Head of caudate nucleus (tissue), 42 donors: ENCODE measurements at regions not wholly inside any gene's neighbourhood (a gene's known extent, or its start where the extent isn't known, plus 50 kb on each side); places are given as distances from the start of the nearest gene placed in this dataset.
A peak's percentile ranks its signal among the peaks of the same experiment; 100 is the strongest.
"Not testable (repeated sequence)": the region's sequence is repeated elsewhere in the genome, so short reads cannot be mapped to it uniquely, and the experiment has no call there.

Experiments used
- DNase-seq, 42 donors: peaks; one replicate each; pipeline versions ENCODE4 v3.0.0 to v3.0.0-alpha.2; 2020 to 2021; ENCODE audit warnings: mixed read lengths in 7 of 42
- intact Hi-C: fragments of 100-400 bp; cut with DNase I; formaldehyde crosslinking; loops from one replicate; pipeline ENCODE4 v1.15.0; 2022

DNA sequence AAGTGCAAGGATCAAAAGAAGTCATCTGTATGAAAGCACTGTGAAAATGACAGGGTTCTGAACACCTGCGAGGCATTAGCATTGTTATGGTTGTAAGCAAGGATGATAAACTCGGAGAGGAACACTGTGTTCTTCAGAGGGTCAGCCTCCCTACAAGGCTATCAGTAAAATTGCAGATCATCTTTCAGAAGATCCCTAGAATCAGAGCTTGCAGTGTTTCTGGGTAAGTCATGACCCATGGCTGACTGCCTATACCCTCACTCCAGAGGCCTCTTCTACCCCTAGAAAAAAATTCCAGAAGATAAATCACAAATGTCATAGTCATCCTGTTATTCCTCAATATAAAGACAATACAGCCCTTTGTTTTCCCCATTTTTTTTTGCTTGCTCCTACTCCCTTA lies 292.6 kb downstream of the DMAC1 start:
- no peak for DNase-seq
- intact Hi-C loops, result no loop called here

DNA sequence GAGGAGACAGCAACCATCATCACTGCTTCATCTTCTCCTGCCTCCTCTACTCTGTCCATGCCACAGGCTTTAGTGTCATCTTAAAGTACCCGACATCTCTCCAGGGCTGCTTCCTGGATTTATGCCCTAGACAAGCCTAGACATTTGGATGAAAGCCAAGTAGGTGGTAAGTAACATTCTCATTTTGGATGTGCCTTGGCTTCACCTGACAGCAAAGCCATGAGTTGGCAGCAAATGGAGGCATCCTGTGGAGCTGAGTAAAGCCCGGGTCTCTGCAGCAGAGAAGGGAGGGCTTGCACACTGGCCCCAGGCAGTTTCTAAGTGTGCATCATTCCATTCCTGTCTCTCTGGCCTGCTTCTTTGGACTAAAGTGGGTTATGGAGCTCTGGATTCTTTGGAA lies 299.1 kb downstream of the DMAC1 start:
- intact Hi-C loops, result no loop called here
- DNase-seq, result no peak

DNA sequence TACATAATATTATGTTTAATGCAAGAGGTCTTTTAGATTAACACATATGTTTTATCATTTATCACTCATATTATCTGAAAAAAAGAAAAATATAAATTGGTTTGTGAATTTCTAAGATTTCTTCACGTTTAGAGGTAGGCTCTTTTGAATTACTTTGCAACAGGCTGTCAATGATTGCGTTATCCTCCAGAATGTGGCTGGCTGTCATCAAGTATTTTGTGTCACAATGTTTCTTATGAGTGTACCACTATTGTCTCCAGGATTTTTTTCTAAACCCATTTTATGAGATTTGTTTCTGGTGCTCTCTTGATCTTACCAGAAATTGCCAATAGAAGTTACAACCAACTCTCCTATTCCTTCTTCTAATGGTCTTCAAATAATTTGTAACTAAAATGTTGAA lies 307.9 kb downstream of the DMAC1 start:
- intact Hi-C loops, result no loop called here
- no peak for DNase-seq

DNA sequence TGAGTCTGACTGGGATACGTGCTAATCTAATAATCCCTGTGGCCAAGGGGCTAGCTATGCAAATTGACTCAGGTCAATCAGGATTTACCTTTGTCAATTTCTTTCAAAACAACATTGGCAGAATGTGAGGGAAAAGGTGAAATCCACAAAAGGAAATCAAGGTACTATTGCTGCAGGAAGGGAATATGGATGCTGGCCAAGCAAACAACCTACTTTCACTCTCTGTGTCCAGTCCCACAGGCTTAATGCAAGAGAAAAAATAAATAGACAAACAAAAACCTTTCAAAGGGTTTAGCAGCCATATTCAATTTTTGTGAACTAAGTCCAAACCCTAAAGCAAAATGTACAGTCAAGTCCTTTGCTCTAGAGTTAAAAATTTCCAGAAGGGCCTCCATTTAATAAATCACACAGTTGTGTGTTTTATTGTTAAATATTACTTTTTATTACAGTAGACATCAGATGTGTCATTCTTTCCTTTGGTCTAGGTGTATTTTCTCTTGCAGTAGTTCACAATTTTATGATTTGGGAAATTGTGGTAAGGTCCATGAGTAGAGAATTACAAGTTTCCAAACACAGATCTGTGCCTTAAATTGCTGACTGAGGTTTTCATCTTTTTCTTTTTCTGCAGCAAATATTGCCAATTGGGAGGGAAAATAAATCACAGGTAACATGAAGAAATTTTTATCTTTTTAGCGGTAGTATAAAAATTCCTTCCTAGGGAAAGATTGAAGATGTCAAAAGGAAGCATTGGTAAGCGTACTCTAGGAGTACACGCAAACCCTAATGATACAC lies 309.1 kb downstream of the DMAC1 start:
- intact Hi-C loops, result no loop called here
- DNase-seq, result no peak

DNA sequence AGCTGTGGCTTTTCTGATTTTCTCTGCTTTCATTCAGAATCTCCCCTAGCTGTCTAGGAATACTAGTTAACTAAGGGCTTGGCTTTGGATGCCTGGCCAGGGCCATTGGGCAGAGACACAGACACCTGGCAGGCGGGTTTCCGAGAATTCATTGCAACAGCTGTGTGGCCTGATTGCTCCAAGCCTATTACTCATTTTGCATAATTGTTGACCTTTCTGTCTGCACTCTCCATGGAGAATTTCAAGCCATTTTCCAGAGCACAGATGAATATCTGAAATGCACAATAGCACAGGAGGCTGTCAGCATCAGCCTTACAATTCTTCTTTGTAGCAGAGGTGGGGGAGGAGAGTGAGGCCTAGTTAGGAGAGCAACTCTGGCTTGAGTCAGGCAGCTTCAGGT lies 310.5 kb downstream of the DMAC1 start:
- intact Hi-C loops, result no loop called here
- DNase-seq, result peak in 3 of 42 donors; percentile 5 to 41 (median 12)

DNA sequence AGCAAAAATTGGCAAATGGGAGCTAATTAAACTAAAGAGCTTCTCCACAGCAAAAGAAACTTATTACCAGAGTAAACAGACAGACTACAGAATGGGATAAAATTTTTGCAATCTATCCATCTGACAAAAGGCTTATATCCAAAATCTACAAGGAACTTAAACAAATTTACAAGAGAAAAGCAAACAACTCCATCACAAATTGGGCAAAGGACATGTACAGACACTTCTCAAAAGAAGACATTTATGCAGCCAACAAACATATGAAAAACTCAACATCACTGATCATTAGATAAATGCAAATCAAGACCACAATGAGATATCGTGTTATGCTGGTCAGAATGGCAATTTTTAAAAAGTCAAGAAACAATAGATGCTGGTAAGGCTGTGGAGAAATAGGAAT lies 315.6 kb downstream of the DMAC1 start:
- intact Hi-C loops, DNase-seq: not testable (repeated sequence)

DNA sequence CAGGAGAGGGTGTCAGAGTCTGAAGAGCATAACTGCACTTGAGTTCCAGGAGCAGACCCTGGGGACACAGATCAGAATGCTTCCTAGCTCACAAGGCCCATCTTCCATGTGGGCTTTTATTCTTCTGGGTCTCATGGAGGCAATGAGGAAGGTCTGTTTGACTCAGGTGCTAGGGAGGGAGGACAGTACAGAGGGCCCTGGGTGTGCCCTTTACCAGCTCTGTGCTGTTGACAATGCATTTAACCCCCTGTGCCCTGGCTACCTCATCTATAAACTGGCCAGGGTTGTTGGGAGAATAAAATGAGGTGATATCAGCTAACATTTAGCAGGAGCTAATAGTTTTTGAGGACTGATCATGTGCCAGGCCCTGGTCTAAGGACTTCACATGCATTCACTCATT lies 318.0 kb downstream of the DMAC1 start:
- no peak for DNase-seq
- intact Hi-C loops, result no loop called here

DNA sequence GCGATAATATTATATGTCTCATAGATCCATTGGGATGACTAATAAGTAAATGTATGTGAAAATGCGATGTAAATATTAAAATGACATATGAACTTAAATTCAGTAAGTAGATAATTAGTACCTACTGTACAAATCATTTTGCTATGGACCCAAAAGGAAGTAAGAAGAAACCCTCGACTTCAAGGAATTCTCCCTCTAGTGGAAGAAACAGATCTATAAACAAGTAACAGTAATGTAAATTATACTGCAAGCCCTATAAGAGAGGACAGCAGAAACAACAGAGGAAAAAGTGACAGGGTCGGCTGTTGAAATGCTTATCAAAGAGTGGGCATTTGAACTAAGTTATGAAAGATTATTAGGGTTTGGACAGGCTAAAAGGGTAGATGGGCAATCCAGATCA lies 320.3 kb downstream of the DMAC1 start:
- intact Hi-C loops, result no loop called here
- no peak for DNase-seq

DNA sequence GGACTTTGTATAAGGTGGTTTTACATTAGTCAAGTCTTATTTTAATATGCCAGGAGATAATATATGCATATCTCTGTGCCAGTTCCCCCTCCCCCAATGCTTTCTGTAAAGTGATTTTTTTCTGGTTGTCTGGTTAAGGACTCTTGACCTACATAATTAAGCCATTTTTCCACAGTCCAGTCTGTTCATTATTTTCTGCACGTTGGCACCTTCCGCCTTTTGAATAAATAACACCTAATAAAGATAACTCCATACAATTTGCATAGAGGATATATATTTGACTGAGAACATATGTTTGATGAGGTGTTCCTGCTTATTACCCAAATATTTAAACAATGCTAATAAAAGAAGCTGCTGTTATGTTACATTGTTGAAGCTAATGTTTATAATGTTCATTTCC lies 320.9 kb downstream of the DMAC1 start:
- intact Hi-C loops, result no loop called here
- DNase-seq, result no peak

DNA sequence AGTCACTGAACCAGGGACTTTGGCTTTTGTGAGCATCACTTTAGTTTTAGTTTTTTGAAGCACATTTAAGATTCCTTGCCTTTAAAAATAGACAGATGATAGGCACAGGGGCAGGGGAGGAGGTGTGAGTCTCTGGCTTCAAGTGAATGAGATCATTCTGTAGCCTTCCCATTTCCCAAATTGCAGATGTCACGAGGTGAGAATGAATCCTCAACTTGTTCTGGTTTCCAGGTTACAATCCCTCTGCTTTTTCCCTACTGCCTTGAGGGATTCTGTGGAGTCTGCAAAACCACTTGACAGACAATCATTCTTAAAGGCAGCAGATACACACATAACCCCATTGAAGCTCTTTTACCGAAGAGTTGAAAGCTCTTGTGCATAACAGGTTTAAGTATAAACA lies 332.4 kb downstream of the DMAC1 start:
- intact Hi-C loops, result no loop called here

DNA sequence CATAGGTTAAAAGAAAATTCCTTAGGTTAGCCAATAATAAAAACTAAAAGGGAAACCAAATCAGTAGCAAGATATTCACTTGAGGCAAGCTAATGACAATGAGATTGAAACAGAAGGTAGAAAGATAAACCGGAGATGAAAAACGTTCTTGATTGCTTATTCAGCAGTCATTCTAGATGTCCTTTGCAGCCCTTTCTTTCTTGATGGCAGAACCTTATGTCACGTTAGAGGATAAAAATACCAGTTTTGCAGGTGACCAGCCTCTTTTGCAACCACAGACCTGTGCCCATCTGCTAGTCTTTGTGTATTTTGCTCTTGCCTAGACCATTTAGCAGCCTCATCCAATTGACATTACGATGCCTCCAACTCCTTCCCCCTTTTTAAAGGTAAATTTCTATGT lies 337.8 kb downstream of the DMAC1 start:
- DNase-seq, result no peak
- intact Hi-C loops, result no loop called here

More for the DNA sequence above, 332.4 kb downstream of the DMAC1 start:
- peak in 23 of 42 donors; percentile 5 to 69 (median 25) for DNase-seq

DNA sequence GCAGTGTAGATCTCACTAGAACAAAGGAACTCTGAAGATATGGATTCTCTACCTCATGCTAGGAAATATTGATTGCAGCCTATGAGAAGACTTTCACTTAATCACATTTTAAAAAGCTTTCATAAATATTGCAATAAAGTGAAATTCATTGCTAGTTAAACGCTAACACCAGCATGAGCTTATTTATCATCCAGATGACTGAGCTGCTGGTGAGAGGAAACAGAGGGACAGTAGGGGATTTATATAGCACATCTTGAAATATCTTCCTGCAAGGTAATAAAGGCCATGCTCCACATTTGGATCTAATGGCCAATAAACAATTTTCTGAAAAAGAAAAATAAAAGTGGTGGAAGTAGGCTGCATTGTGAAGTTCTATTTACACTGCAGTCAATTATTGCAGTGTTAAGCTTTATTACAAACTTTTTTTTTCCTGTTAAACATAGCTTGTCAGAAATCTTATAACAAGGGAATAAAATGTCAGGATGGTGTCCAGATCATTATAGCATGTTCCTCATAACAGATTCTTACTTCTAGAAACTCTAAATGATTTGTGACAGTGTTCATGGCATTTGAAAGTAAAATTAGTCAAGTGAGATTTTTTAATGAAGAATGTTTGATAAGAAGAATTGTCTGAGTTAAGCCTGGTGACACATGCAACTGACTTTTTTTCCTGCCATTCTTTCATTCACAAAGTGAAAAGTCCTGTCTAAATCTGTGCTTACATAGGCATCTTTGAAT lies 342.6 kb downstream of the DMAC1 start:
- no peak for DNase-seq
- intact Hi-C loops, result no loop called here

DNA sequence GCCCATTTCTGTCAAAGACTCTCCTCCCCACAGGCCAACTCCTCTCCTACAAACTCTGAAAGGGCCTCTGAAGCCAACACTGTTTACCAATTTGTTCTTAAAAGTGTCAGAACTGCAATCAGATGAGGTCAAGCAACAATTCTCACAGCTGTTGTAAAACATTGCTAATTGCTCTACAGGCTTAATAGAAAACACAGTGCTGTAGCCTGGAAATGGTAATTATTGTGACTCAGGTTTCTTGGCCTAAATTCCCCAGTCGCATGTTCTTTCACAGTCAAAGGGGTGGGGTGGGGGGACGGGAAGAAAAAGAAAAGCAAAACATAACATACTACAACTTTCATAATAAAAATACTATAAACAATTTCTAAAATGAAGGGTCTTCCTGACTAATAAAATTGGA lies 343.2 kb downstream of the DMAC1 start:
- DNase-seq, result no peak
- intact Hi-C loops, result no loop called here

DNA sequence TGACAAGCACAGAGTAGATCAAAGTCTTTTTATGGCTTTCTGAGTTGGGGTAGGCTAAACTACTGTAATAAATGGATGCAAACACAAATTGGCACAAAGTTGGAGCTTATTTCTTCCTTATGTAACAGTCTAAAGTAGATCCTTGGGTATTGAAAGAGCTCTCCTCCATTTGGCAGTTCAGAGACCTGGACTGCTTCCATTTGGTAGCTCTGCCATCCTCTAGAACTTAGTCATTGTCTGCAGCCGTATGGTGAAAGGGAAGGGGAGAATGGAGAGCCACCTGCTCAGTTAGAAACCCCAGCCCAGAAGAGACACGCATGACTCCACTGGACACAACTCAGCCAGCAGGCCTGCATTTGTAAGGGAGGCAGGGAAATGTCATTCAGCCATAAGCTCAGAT lies 345.0 kb downstream of the DMAC1 start:
- no peak for DNase-seq
- intact Hi-C loops, result no loop called here

DNA sequence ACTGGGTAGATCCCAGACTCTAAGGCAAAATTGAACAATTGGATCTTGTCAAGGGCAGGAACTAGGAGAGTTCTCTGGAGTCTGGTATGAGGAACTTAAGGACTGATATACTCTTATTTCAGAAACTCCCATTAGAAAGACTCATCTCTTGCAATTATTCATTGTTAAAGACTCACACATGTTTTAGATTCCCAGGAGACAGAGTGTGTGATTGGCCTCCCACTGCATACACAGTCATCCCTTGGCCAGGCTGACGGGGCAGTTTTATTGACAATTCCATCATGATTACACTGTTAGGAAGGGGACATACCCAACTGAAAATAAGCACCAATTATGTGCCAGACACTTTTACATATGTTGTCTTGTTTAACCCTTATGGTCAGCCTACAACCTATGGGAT lies 347.2 kb downstream of the DMAC1 start:
- intact Hi-C loops, result no loop called here
- DNase-seq, result no peak

DNA sequence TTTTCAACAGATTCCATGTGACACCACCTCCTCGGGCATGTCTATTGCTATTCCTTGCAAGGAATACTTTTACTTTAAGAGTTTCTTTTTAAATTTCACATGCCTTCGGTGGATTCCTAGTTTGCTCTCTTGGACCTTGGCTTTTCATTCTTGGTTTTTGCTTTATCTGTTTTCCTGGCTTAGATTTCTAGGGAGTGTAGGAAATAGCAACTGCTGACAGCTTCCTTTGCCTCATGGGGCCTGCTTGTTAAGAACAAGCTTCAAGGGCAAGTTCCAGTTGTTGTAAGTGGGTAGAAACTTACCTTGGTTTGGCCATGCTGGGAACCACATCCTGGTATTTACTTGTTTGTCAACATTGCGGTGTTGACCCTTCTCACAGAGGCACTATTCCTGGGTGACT lies 348.5 kb downstream of the DMAC1 start:
- intact Hi-C loops, result no loop called here
- no peak for DNase-seq

DNA sequence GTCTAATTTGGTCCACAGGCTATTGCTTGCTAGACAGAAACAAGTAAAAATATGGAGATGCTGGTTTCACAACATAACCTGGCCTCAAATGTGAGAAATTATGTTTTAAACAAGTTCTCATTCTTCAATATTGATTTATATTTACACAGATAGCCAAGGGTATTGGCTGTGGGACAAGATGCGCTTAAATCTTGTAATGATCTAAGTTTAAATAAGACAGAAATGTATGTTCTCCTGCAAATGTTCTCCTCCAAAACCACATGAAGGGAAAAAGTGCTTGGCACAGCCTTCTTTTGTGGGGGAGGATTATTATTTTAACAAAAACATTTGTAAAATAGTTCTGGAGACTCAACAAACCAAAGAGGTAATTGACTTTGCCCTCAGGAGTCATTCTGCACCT lies 356.0 kb downstream of the DMAC1 start:
- intact Hi-C loops, result no loop called here
- no peak for DNase-seq

DNA sequence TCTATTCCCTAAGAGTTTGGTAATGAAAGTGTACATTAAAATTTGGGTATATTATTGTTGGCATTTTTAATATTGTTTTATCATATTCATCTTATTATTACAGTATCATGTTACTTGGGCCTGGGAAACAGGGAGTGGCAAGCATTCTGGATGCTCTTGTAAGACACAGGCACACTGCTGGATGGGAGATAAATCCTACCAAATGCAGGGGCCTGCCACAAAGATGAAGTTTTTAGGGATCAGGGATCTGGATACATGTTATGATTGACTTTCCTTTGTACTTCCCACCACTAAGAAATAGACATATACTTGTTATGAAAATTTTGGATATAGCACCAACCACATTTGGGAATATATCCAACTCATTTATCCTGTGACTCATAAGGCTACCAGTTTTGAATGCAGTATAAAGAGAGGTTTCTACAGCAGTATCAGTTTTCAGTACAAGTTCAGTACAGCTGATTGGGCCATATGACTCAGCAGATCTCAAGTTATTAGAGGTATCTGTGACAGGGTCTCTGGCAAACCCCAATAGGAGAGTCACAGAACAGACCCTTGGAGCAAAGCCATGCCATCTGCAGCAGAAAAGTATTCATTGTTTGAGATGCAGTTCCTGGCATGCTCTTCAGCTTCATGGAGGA lies 360.1 kb downstream of the DMAC1 start:
- peak in 6 of 42 donors; percentile 2 to 29 (median 12) for DNase-seq
- intact Hi-C loops, result no loop called here

DNA sequence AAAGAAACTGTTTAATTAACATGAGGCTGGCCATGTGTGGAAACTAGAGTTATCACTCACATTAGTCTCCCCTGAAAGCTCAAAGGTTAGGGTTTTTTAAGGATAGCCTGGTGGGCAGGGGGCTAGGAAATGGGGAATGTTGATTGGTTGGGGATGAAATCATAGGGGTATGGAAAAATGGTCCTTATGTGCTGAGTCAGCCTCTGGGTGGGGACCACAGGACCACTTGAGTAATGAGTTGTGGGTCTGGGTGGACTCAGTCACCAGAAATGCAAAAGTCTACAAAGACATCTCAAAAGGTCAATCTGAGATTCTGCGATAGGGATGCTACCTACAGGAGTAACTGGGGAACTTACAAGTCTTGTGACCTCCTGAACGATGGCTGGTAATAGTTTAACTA lies 362.8 kb downstream of the DMAC1 start:
- DNase-seq, result no peak
- intact Hi-C loops, result no loop called here

DNA sequence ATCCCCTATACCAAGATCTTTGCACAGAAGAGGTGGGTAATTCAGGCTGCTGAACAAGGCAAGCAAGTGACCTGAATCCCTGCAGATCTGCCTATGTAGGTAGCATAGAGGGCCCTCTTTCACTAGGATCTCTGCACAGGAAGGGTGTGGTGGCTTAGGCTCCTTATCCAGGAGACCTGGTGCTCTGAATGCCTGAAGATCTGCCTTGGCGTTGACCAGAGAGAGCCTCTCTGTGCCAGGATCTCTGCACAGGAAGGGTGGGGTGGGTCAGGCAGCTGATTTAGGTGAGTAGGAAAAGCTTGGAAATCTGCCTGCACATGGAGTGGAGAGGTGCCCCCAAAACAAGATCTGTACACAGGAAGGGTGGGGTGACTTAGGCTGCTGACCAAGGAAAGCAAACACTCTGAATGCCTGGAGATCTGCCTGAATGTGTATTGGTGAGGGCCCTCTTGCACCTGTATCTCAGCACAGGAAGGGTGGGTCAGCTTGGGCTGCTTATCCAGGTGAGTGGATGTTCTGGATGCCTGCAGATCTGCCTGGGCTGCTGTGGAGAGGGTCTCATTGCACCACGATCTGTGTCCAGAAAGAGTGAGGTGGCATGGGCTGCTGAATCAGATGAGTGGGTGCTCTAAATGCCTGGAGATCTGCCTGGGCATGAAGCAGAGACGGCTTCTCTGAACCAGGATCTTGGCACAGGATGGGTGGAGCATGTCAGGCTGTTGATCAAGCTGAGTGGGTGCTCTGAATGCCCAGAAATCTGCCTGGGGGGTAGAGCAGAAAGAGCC lies 365.9 kb downstream of the DMAC1 start:
- intact Hi-C loops, result no loop called here
- DNase-seq, result no peak
